ENCODE measurements at regions not wholly inside any gene's neighbourhood (a gene's known extent, or its start where the extent isn't known, plus 50 kb on each side); places are given as distances from the start of the nearest gene placed in this dataset.

DNA sequence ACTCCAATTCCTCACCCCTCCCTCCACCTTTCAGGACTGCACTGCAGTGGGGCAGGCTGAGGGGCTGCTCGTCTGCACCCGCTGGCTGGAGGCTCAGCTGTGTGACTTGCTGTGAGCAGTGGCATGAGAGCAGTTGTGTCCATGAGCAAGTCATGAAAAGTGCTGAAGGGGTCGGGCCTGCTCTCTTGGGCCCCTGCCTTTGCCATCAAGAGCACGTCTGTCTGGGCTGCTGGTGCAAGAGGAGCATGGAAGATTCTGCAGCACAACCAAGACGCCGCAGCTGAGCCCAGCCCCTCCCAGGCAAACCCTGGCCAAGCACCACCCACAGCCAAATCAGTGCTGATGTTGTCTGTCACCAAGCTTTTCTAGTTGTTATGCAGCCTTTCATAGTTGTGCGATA, 284.3 kb downstream of the TCERG1L start:
- intact Hi-C loops (cut with DNase I): no loop called here
- Histone ChIP-seq H3K4me1 (no peaks in the 10 kb centered on the region), H3K9me3 (no peaks in the 10 kb centered on the region), H3K36me3 (no peaks in the 10 kb centered on the region), H3K27ac (no peak overlapping the region), H3K27me3 (peaks cover 0 to 27% (median 0%) of the 10 kb centered on the region in 9 donors), H3K4me3 (no peak overlapping the region)
- no peak for DNase-seq
- WGBS, 4 donors: 60 to 77% (median 74%) methylated on average over 7 of the region's 7 CpGs
- ATAC-seq: no peak
- TF ChIP-seq, protein P1, sequence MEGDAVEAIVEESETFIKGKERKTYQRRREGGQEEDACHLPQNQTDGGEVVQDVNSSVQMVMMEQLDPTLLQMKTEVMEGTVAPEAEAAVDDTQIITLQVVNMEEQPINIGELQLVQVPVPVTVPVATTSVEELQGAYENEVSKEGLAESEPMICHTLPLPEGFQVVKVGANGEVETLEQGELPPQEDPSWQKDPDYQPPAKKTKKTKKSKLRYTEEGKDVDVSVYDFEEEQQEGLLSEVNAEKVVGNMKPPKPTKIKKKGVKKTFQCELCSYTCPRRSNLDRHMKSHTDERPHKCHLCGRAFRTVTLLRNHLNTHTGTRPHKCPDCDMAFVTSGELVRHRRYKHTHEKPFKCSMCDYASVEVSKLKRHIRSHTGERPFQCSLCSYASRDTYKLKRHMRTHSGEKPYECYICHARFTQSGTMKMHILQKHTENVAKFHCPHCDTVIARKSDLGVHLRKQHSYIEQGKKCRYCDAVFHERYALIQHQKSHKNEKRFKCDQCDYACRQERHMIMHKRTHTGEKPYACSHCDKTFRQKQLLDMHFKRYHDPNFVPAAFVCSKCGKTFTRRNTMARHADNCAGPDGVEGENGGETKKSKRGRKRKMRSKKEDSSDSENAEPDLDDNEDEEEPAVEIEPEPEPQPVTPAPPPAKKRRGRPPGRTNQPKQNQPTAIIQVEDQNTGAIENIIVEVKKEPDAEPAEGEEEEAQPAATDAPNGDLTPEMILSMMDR (IDR thresholded peaks at IDR 0.05): no peak
- no peak for TF ChIP-seq POLR2A (IDR thresholded peaks at IDR 0.05)

DNA sequence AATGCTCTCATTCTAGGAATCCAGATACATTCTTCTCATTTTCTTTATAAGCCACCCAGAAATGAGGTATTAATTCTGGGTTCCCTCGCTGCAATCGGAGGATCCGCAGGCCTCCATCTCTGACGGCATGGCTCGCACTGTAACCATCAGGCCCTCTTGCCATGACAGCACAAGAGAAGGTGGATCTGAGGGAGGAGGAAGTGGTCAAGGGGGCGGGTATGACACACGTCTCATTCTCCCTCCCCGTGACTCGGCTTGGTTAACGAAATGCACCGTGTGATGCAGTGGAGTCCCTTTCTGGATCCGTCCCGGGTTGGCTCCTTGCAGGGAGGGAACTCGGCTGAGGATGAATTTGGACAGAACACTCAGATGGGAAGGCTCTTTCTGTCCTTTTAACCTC, 280.2 kb downstream of the TCERG1L start:
- no peak overlapping the region for H3K27ac ChIP-seq
- DNase-seq (no peak), ATAC-seq (no peak)
- H3K4me3 ChIP-seq: no peak overlapping the region
- TF ChIP-seq, protein P1 (IDR thresholded peaks at IDR 0.05): no peak
- no peak for TF ChIP-seq POLR2A (IDR thresholded peaks at IDR 0.05)
- WGBS, 4 donors: 81 to 86% (median 82%) methylated on average over 14 of the region's 14 CpGs
- H3K4me1 ChIP-seq: no peaks in the 10 kb centered on the region
- intact Hi-C loops (cut with DNase I): no loop called here
- no peaks in the 10 kb centered on the region for H3K36me3 ChIP-seq
- peaks cover 0 to 22% (median 0%) of the 10 kb centered on the region in 9 donors for H3K27me3 ChIP-seq
- H3K9me3 ChIP-seq: no peaks in the 10 kb centered on the region

DNA sequence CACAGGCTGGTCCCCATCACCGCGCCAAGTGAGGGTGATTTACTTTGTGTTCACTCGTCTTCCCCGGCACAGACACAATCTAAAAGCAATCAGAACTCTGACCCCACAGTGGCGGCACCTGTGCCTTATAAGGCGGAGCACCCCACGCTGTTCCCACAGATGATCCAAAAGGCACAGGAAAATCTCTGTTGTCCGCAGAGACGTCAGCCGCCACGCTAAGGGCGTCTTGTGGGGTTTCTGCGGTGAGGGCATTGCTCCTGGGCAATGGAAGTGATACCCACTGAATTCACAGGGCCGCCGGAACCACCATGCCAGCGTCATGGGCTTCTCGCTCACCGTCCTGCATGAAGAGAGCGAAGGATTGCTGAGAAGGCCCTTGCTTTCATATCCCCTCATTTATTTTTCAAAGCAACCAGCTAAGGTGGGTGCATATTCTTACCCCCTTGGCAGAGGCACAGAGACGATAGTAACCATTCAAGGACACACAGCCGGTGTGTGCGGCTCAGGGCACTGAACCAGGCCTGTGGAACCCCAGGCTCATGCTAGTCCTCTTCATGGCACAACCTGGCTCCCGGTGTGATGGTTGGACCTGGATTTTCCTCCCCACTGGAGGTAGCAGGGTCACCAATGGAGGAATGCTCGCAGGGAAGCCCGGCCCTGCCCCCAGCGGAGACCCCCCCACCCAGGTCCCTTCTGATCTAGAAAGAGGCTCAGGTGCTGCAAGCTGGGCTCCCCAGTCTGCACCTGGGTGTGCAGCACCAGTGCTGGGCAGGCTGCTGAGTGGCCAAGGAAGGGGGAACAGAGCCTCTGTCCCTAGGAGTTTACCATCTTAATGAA, 279.0 kb downstream of the TCERG1L start:
- ATAC-seq (no peak), DNase-seq (no peak)
- intact Hi-C loops (cut with DNase I): no loop called here
- H3K27me3 ChIP-seq: peaks cover 0 to 22% (median 0%) of the 10 kb centered on the region in 9 donors
- no peaks in the 10 kb centered on the region for H3K4me1 ChIP-seq
- no peaks in the 10 kb centered on the region for H3K9me3 ChIP-seq
- WGBS, 4 donors: 83 to 87% (median 86%) methylated on average over 19 to 26 of the region's 26 CpGs
- H3K36me3 ChIP-seq: no peaks in the 10 kb centered on the region
- no peak overlapping the region for H3K27ac ChIP-seq
- H3K4me3 ChIP-seq: no peak overlapping the region
- TF ChIP-seq, protein P1 (IDR thresholded peaks at IDR 0.05): no peak
- TF ChIP-seq POLR2A (IDR thresholded peaks at IDR 0.05): no peak

DNA sequence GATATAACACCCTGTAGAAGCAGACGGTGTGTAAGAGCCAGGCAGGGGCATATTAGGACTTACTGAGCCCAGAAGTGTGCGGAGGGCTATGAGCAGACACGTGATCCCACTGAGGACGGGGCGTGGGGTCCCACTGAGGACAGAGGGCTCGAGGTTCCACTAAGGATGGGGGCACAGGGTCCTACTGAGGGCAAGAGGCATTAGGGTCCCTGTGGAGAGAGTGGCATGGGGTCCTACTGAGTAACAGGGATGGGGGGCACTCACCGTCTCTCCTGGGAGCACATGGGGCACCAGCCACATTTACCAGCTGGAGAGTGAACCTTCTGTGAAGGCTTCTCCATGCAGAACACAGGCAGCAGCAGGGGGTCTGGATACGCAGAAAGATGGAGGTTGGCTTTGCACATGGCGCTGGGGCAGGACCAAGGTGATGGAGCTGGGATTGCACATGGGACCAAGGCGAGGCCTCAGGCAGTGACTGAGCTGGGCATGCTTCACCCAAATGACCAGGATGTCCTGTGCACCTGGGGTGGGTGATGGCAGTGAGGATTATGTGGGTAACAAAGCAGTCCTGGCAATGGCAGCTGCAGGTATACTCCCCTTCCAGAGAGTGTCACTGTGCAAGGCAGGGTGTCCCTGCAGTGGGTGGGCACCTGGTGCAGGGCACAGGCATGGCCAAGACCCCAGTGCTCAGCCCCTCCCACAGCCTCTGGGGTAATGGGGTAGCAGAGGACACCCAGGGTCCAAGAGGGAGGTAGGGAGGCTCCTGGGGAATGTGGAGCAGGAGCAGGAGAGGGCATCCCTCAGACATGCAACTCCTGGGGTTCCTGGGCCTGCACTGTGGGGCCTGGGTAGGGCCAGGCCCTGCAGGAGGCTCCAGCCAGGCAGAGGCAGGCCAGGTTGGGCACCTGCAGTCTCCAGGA, 278.1 kb downstream of the TCERG1L start:
- Histone ChIP-seq H3K36me3 (no peaks in the 10 kb centered on the region), H3K27me3 (peaks cover 0 to 22% (median 0%) of the 10 kb centered on the region in 9 donors), H3K27ac (no peak overlapping the region), H3K4me1 (no peaks in the 10 kb centered on the region), H3K9me3 (no peaks in the 10 kb centered on the region), H3K4me3 (no peak overlapping the region)
- intact Hi-C loops (cut with DNase I): no loop called here
- 67 to 92% (median 76%) methylated on average over 7 to 10 of the region's 10 CpGs for WGBS, 4 donors
- ATAC-seq: peak in 1 of 4 donors; percentile 47
- TF ChIP-seq, protein P1 (IDR thresholded peaks at IDR 0.05): no peak
- no peak for TF ChIP-seq POLR2A (IDR thresholded peaks at IDR 0.05)
- no peak for DNase-seq
